DOHH2 (cell line): ENCODE measurements at regions not wholly inside any gene's neighbourhood (a gene's known extent, or its start where the extent isn't known, plus 50 kb on each side); places are given as distances from the start of the nearest gene placed in this dataset.

Experiments used
- EZH2phosphoT487 ChIP-seq: fragments of 200-600 bp; sonication (generic); IDR thresholded peaks from 2 replicates; pipeline ENCODE4 v1.6.1; 2017; ENCODE audit warnings: borderline replicate concordance, mild to moderate bottlenecking, antibody characterized with exemption, low read length, moderate library complexity, mixed read lengths
- TF ChIP-seq, protein P1 (sequence below): fragments of 200-600 bp; sonication (generic); IDR thresholded peaks from one replicate; pipeline ENCODE4 v1.5.1; 2014; ENCODE audit warnings: antibody characterized with exemption, mild to moderate bottlenecking, low read depth, low read length; ENCODE audit not compliant: poor library complexity, severe bottlenecking

DNA sequence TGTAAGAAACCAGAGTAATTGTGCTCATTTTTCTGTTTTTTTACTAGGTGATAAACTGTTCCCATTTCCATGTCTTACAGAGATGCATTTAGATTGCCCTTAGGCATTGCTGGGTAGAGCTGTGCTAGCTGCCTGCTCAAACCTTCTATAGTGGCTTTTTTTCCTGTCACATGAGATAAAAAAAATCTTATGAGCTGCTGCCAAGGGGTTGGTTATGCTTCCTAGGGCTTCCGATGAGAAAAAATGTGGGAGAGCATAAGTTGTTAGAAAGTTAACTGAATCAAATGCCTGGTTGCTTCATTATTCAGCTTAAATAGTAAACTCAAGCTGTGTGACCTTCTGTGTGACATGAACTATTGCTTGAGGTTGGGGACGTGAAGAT lies 50.0 kb upstream of the NOX3 start:
- TF ChIP-seq, protein P1, sequence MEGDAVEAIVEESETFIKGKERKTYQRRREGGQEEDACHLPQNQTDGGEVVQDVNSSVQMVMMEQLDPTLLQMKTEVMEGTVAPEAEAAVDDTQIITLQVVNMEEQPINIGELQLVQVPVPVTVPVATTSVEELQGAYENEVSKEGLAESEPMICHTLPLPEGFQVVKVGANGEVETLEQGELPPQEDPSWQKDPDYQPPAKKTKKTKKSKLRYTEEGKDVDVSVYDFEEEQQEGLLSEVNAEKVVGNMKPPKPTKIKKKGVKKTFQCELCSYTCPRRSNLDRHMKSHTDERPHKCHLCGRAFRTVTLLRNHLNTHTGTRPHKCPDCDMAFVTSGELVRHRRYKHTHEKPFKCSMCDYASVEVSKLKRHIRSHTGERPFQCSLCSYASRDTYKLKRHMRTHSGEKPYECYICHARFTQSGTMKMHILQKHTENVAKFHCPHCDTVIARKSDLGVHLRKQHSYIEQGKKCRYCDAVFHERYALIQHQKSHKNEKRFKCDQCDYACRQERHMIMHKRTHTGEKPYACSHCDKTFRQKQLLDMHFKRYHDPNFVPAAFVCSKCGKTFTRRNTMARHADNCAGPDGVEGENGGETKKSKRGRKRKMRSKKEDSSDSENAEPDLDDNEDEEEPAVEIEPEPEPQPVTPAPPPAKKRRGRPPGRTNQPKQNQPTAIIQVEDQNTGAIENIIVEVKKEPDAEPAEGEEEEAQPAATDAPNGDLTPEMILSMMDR: no peak
- no peak for TF ChIP-seq EZH2phosphoT487
